ENCODE measurements at regions not wholly inside any gene's neighbourhood (a gene's known extent, or its start where the extent isn't known, plus 50 kb on each side); places are given as distances from the start of the nearest gene placed in this dataset.

DNA sequence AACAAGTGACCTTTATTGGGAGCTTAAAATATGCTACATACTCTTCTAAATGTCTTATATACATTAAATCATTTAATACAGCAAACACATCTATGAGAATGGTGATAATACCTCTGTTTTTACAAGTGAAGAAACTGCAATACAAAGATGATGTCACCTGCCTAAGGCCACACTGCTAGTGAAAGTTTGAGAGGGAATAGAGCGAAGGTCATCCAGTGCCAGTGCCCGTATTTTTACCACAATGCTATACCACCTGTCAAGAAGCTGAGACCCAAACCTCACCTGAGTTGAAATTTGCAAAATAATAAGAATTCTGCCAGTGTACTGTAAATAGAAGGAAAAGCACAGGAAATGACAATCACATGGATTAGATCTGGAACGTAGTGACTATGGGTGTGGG lies 200.4 kb upstream of the TMPRSS15 start:
- Histone ChIP-seq H3K27me3 (replicated peaks) (no peaks in the 10 kb centered on the region), H3K27ac (no peak overlapping the region), H3K4me3 (ENCODE audit: low read depth, low read length) (no peak overlapping the region), H3K36me3 (replicated peaks) (no peaks in the 10 kb centered on the region)
- in situ Hi-C loops (cut with HindIII; ENCODE audit: low pct_ligation_motif_present, low sequenced_read_pairs), result no loop called here
- DNase-seq, result no peak
- TF ChIP-seq, protein P1, sequence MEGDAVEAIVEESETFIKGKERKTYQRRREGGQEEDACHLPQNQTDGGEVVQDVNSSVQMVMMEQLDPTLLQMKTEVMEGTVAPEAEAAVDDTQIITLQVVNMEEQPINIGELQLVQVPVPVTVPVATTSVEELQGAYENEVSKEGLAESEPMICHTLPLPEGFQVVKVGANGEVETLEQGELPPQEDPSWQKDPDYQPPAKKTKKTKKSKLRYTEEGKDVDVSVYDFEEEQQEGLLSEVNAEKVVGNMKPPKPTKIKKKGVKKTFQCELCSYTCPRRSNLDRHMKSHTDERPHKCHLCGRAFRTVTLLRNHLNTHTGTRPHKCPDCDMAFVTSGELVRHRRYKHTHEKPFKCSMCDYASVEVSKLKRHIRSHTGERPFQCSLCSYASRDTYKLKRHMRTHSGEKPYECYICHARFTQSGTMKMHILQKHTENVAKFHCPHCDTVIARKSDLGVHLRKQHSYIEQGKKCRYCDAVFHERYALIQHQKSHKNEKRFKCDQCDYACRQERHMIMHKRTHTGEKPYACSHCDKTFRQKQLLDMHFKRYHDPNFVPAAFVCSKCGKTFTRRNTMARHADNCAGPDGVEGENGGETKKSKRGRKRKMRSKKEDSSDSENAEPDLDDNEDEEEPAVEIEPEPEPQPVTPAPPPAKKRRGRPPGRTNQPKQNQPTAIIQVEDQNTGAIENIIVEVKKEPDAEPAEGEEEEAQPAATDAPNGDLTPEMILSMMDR (IDR thresholded peaks at IDR 0.05; ENCODE audit: low read depth, low read length, missing control alignments), result no peak

DNA sequence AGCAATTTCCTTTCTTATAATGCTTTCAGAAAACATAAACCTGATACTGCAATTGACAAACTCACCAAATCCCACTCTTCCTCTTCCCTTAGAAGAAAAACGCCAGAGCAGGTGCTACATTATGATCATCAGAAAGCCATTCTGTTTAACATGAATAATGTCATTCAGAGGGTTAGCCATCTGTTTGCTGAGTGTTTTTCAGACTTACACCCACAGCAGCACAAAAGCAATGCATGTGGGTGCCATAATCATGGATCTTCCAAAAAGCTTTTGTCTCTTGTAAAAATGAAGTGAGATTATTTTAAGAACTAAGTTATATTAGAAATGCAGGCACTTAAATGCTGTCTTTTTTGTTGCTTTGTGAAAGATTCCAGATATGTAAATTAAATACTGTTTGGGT lies 204.6 kb upstream of the TMPRSS15 start:
- H3K36me3 ChIP-seq (replicated peaks), result no peaks in the 10 kb centered on the region
- no peak for DNase-seq
- H3K27me3 ChIP-seq (replicated peaks), result no peaks in the 10 kb centered on the region
- H3K4me3 ChIP-seq (ENCODE audit: low read depth, low read length), result no peak overlapping the region
- in situ Hi-C loops (cut with HindIII; ENCODE audit: low pct_ligation_motif_present, low sequenced_read_pairs), result no loop called here
- TF ChIP-seq, protein P1 (IDR thresholded peaks at IDR 0.05; ENCODE audit: low read depth, low read length, missing control alignments), result no peak
- H3K27ac ChIP-seq, result no peak overlapping the region

DNA sequence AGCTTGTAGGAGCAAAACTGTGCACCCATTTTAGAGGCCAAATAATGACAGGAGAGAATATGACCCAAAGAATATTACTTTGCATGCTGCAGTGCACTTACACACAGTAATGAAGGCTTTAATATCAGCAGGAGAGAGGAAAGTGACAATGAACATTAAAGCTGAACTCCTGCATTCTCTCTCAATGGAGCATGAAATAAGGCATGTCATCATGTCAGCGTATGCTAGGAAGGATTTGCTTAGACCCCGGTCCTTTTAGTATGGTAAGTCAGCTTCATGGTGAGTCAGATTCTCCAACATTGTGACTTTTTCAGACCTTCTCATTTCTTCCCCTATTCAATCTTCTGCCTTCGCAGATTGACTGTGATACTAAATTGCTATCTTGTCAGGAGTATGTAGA lies 210.7 kb upstream of the TMPRSS15 start:
- no peak for DNase-seq
- Histone ChIP-seq H3K4me3 (ENCODE audit: low read depth, low read length) (no peak overlapping the region), H3K27me3 (replicated peaks) (no peaks in the 10 kb centered on the region), H3K36me3 (replicated peaks) (no peaks in the 10 kb centered on the region), H3K27ac (no peak overlapping the region)
- TF ChIP-seq, protein P1 (IDR thresholded peaks at IDR 0.05; ENCODE audit: low read depth, low read length, missing control alignments), result no peak
- in situ Hi-C loops (cut with HindIII; ENCODE audit: low pct_ligation_motif_present, low sequenced_read_pairs), result no loop called here

DNA sequence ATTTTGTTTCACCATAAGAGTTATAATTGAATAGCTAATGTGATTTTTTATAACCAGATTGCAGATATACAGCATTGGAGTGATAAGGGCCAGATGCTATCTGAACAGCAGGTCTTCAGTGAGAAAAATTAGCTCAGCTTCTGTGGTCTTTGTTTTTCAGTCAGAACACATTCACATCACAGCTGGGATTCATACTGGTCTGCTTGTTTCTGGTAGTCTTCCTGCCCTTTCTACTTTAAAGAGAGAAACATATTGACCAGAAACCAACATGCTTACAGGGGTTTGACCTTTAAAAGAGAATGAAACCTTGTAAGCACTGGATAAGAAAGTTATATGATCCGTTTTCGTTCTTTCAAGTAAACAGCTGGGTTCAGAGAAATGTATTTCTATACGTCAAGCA lies 213.7 kb upstream of the TMPRSS15 start:
- in situ Hi-C loops (cut with HindIII; ENCODE audit: low pct_ligation_motif_present, low sequenced_read_pairs), result no loop called here
- no peak for DNase-seq
- H3K4me3 ChIP-seq (ENCODE audit: low read depth, low read length), result no peak overlapping the region
- no peaks in the 10 kb centered on the region for H3K27me3 ChIP-seq (replicated peaks)
- no peak overlapping the region for H3K27ac ChIP-seq
- no peaks in the 10 kb centered on the region for H3K36me3 ChIP-seq (replicated peaks)
- TF ChIP-seq, protein P1 (IDR thresholded peaks at IDR 0.05; ENCODE audit: low read depth, low read length, missing control alignments), result no peak

DNA sequence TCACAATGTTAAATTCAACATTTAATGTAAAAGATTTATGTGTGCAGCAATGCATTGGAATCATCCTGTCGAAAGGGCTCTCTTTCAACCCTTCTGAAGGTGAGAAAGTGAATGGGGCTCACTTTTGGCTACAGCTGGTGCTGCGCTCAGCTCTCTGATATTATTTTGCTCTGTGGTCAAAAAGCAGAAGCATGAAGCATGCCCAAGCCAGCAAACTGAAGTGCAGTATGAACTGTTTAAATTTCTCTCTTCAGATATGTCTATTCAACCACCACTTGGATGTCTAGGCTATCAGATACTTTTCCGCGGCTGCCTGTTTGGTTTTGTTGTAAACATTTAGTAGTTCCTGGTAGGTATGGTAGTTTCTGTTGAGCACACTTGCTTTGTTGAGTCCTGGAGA lies 216.9 kb upstream of the TMPRSS15 start:
- Histone ChIP-seq H3K4me3 (ENCODE audit: low read depth, low read length) (no peak overlapping the region), H3K27ac (no peak overlapping the region), H3K36me3 (replicated peaks) (no peaks in the 10 kb centered on the region), H3K27me3 (replicated peaks) (no peaks in the 10 kb centered on the region)
- TF ChIP-seq, protein P1 (IDR thresholded peaks at IDR 0.05; ENCODE audit: low read depth, low read length, missing control alignments), result no peak
- in situ Hi-C loops (cut with HindIII; ENCODE audit: low pct_ligation_motif_present, low sequenced_read_pairs), result no loop called here
- no peak for DNase-seq

DNA sequence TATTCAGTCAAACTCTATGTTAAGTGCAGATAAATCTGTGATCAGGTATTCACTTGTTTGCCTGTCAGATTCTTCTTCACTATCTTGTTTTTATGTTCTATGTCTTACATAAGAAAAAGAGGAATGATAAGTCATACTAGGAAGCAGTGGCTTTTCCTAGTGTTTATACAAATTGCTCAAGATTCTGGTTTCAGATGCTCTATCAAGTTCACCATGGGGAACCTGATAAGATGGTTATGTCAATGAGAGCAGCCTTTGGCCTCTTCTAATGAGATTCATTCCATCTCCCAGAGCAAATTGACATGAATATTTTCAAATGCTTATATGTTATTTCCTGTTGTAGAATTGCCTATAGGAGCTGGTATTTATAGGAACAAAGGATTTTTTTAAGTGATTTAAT lies 218.8 kb upstream of the TMPRSS15 start:
- in situ Hi-C loops (cut with HindIII; ENCODE audit: low pct_ligation_motif_present, low sequenced_read_pairs), result no loop called here
- TF ChIP-seq, protein P1 (IDR thresholded peaks at IDR 0.05; ENCODE audit: low read depth, low read length, missing control alignments), result no peak
- DNase-seq, result no peak
- no peaks in the 10 kb centered on the region for H3K36me3 ChIP-seq (replicated peaks)
- no peak overlapping the region for H3K27ac ChIP-seq
- no peaks in the 10 kb centered on the region for H3K27me3 ChIP-seq (replicated peaks)
- H3K4me3 ChIP-seq (ENCODE audit: low read depth, low read length), result no peak overlapping the region
